Activated CD4-positive, CD25-positive, alpha-beta regulatory T cell treated with anti-CD3 and anti-CD28 coated beads, Interleukin-2, amount 50 U/mL, for 24 hours (primary cell): ENCODE measurements at regions not wholly inside any gene's neighbourhood (a gene's known extent, or its start where the extent isn't known, plus 50 kb on each side); places are given as distances from the start of the nearest gene placed in this dataset.
"Not testable (repeated sequence)": the region's sequence is repeated elsewhere in the genome, so short reads cannot be mapped to it uniquely, and the experiment has no call there.

Experiments used
- ATAC-seq, 2 donors: fragments of 150-1000 bp; cut with Tn5 transposase; one replicate each; pipeline ENCODE4 v1.10.0; 2021; ENCODE audit warnings: mild to moderate bottlenecking in 1 of 2, moderate library complexity in 1 of 2

DNA sequence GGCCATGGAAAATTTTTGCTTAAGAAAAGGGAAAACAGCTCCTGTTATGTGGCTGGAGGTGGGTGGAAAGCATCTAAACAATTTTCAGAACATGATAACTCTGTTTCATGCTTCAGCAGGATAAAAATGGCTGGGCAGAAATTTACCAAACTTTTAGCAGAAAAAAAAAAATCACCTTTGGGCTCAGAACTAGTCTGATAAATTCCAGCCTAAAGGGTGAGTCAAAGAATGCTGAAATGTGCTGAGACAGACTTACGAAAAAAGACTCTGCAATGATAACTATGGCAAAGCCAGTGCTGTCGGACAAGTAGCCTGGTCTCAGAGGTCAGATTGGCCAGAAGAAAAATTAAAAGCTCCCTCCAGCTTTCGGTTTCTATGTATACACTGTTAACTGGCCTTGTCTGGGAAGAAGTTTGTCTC lies 123.6 kb downstream of the LRATD1 start:
- ATAC-seq: no peak

- no peak for ATAC-seq
Measured at GRCh38 chr2:14756981-14757657, 124.6 kb downstream of the LRATD1 start.

DNA sequence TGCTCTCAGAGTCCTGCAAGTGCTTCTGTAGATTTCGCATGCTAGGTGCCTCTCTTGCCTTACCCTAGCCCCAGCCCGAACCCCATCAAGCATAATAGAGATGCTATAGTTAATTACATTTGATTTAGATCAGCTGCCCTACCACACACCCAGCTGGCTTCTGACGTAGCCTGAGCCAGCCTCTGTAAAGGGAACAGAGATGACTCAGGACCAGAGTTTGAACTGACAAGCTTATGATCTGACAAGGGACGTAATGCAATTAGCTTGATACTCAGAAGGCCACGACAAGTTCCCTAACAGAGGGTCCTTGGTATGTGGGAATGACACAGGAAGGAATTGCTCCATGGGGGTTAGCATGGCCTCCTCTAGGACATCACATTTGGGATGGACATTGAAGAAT lies 126.6 kb downstream of the LRATD1 start:
- ATAC-seq: no peak

- ATAC-seq: no peak
Measured at GRCh38 chr2:14760169-14760568, 127.7 kb downstream of the LRATD1 start.

DNA sequence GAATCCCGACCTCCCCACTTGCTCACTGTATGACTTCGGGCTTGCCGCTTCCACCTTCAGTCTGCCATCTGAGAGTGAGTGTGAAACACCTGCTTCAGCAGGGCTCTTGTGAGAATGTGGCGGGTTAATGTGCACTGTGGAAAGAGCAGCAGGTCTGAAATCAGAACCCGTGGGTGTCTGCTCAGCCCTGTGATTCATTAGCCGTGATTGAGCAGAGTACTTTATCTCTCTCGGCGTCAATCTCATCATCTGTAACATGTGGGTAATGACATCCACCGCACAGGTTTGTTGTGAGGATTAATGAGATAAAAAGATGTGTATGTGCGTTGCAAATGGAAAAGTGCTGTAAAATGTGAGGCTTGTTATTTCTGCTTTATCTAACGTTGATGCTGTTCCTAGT lies 128.6 kb downstream of the LRATD1 start:
- no peak for ATAC-seq

GRCh38 chr2:14773696-14774095 lies 141.2 kb downstream of the LRATD1 start:
- no peak for ATAC-seq

DNA sequence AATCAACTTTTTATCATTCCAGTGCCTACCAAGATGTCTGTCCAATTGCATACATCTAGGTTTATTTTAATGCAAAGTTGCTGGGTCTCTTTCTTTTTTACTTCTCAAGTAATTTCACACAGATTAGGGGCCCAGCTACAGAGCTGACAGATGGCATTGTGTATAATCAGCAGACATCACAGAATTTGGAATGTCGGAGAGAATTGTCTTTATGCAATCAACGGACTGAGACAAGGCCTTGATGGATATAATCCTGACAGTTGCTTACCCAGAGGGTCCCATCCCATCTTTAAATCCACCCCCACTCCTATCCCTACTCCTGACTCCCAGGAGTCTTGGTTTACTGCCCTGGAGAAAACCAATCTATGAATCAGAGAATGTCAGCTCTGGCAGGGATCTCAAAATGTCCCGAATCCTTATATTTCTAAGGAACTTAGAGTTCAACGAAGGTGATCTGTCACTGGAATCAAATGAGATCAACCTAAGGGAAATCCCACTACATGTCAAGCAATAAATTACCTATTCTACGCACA lies 142.0 kb downstream of the LRATD1 start:
- ATAC-seq: no peak

GRCh38 chr2:14776216-14776615 lies 143.7 kb downstream of the LRATD1 start:
- no peak for ATAC-seq

- ATAC-seq: no peak
Measured at GRCh38 chr2:14778015-14778414, 145.5 kb downstream of the LRATD1 start.

DNA sequence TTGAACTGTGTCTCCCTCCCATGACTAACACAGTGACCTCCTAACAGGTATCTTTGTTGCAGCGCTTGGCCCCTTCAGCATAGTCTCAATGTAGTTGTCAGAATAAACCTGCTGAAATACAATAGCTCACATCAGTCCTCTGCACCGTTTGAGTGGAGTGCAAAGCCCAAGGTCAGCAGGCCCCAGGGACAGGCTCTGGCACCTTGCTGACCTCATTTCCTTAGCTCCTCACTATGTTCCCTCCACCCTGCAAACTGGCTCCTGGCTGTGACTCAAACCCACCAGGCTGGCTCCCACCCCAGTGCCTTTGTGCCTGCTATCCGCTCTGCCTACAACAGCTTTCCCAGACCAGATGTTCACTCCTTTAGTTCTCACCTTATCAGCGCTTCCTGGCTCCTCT lies 146.7 kb downstream of the LRATD1 start:
- no peak for ATAC-seq

- ATAC-seq: no peak
Measured at GRCh38 chr2:14781142-14781541, 148.6 kb downstream of the LRATD1 start.

DNA sequence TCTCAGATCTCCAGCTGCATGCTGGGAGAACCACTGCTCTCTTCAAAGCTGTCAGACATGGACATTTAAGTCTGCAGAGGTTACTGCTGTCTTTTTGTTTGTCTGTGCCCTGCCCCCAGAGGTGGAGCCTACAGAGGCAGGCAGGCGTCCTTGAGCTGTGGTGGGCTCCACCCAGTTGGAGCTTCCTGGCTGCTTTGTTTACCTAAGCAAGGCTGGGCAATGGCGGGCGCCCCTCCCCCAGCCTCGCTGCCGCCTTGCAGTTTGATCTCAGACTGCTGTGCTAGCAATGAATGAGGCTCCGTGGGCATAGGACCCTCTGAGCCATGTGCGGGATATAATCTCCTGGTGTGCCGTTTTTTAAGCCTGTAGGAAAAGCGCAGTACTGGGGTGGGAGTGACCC lies 156.3 kb downstream of the LRATD1 start:
- not testable (repeated sequence) for ATAC-seq

DNA sequence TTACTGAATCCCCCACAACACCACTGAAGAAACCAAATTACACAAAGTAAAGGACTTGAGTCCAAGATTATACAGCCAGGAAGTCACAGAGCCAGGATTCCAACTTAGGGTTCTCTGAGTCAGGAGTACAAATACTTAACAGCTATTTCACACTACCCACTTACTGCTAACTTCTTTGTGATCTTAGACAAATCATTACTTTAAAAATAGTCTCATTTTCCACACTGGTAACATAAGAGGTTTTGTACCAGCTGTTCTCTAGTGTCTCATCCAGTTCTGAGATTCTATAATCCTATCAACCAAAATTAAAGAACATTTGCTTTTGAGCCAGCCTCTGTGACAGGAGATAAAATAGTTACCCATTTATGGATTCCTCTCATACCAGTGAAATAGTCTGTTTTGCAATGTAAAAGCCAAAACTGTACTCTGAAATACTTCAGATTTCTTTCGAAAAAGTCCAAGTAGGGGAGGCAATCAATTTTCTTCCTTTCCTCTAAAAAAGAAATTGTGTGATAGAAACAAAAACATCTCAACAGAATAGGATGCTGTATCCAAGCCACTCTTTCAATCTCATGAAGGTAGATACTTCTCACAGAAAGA lies 157.6 kb downstream of the LRATD1 start:
- ATAC-seq: no peak

DNA sequence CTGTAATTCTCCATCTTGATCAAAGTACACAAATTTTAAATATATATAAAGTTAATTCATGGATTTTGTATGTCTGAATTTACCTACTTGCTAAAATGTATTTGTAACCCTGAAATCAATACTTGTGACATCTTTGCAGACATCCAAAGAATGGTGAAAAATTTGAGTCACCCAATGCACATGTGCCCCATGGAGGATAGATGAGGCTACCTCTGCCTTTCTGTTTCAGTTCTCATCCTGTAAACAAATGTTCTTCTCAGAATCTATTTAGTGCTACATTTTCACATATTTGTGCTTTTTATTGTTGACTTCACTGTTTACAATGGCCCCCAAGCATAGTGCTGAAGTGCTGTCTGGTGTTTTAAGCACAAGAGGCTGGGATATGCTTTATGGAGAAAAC lies 171.5 kb downstream of the LRATD1 start:
- ATAC-seq: no peak

DNA sequence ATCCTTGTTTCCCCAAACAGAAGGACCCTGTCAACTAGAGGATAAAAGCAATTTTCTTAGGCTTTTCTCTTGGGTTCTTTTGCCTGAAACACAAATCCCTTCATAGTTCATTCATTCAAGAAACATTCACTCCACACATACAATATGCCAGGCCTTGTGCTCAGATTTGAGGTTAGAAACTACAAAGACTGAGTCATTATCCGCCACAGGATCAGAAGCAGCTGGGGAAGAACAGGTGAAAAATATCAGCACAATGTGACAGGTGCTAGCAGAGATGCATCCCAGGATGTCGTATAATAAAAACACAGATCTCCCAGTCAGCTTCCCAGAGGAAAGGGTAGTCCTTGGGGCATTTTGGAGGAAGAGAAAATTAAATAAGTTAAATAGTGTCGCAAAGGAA lies 172.4 kb downstream of the LRATD1 start:
- no peak for ATAC-seq

DNA sequence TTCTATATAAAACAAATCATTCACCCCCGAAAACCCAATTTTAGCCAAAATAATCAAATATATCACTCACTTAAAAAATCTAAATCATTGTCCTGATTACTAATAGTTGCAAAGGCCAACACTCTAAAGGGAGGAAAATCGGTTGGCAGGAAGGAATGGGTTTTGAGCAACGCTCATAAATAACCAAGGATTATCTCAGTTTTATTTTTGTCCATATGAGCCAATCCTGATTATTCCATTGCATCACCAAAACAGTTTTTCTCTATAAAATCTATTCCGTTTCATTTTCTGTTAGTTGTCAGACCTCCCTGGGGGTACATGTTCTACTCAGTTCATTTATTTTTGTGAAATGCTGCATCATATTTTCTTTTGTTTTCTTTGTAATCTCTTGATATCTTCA lies 174.1 kb downstream of the LRATD1 start:
- no peak for ATAC-seq

GRCh38 chr2:14815201-14815600 lies 182.7 kb downstream of the LRATD1 start:
- ATAC-seq: no peak

GRCh38 chr2:14816069-14817060 lies 183.8 kb downstream of the LRATD1 start:
- ATAC-seq: no peak

- ATAC-seq: no peak
Measured at GRCh38 chr2:14817848-14818247, 185.3 kb downstream of the LRATD1 start.

DNA sequence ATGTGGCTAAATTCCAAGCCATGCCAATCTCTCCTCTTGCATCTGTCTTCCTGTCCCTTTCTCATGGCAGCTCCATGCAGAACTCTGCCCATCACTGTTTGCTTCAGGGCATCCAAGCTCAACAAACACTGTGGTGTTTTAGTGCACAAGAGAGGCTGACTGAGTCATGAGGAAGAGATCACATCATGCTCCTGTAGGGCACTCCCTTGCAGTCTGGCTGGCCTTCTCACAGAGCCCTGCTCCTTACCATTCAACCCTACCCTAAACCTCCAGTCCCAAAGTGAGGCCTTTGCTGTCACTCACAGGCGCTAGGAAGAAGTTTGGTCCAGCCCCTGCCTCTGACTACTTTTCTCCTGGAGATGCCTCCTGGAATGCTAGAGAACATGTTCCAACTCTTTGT lies 194.0 kb downstream of the LRATD1 start:
- no peak for ATAC-seq

- ATAC-seq: no peak
Measured at GRCh38 chr2:14827226-14828023, 194.9 kb downstream of the LRATD1 start.

GRCh38 chr2:14828223-14828622 lies 195.7 kb downstream of the LRATD1 start:
- no peak for ATAC-seq

GRCh38 chr2:14828968-14829367 lies 196.5 kb downstream of the LRATD1 start:
- no peak for ATAC-seq
